B cell (primary cell): ENCODE measurements at regions not wholly inside any gene's neighbourhood (a gene's known extent, or its start where the extent isn't known, plus 50 kb on each side); places are given as distances from the start of the nearest gene placed in this dataset.

Experiments
- ATAC-seq: fragments of 200-7000 bp; cut with Tn5 transposase; one replicate; pipeline ENCODE4 v1.10.0; 2021; ENCODE audit warnings: low read depth, mild to moderate bottlenecking, moderate number of reproducible peaks, moderate library complexity
- CTCF ChIA-PET: fragments of 350-600 bp; sonication (Branson Sonifier 250); formaldehyde crosslinking; loops from one replicate; lab custom pipeline; 2021; ENCODE audit warnings: antibody characterized with exemption, inconsistent platforms; lab: Charles Lee
- POLR2A ChIA-PET: fragments of 350-600 bp; sonication (Branson Sonifier 250); formaldehyde crosslinking; loops from one replicate; lab custom pipeline; 2021; ENCODE audit warnings: antibody characterized with exemption; lab: Charles Lee
- DNase-seq: peaks from one replicate; pipeline ENCODE4 v3.0.0; 2013
- H2AFZ ChIP-seq: 2 replicates; pipeline ENCODE4 v1.6.1; 2012; ENCODE audit warnings: mild to moderate bottlenecking, low read depth, low read length; ENCODE audit not compliant: insufficient read depth, poor library complexity, severe bottlenecking
- H3K27ac ChIP-seq, 2 donors: 1 replicate in 1 of 2; 2 replicates in 1 of 2; pipeline ENCODE4 v1.5.1; 2012 to 2013; ENCODE audit warnings: low read length in 2 of 2, mild to moderate bottlenecking in 2 of 2, moderate library complexity in 1 of 2
- H3K27me3 ChIP-seq, 4 experiments: fragments of 200-600 bp in 1 of 4; sonication (generic) in 1 of 4; replicated peaks in 1 of 4; 1 replicate in 2 of 4; 2 replicates in 2 of 4; pipeline versions ENCODE4 v1.6.1 to v1.7.0; 2013 to 2016; ENCODE audit warnings: low read length in 3 of 4, mild to moderate bottlenecking in 2 of 4, mixed read lengths in 1 of 4, moderate library complexity in 1 of 4; ENCODE audit not compliant: insufficient read depth in 4 of 4, control insufficient read depth in 3 of 4; ENCODE audit errors: control extremely low read depth in 1 of 4
- H3K36me3 ChIP-seq, 2 experiments: replicated peaks in 1 of 2; 1 replicate in 1 of 2; 2 replicates in 1 of 2; pipeline versions ENCODE4 v1.6.1 to v1.7.1; 2013; ENCODE audit warnings: low read length in 1 of 2; ENCODE audit not compliant: insufficient read depth in 2 of 2, control insufficient read depth in 1 of 2; ENCODE audit errors: control extremely low read depth in 1 of 2, extremely low read depth in 1 of 2
- H3K4me1 ChIP-seq, 2 donors: fragments of 200-600 bp in 1 of 2; sonication (generic) in 1 of 2; 1 replicate in 1 of 2; 2 replicates in 1 of 2; pipeline versions ENCODE4 v1.5.1 to v1.6.1; 2013 to 2017; ENCODE audit warnings: low read length in 2 of 2; ENCODE audit not compliant: control insufficient read depth in 2 of 2, insufficient read depth in 2 of 2
- H3K4me2 ChIP-seq: replicated peaks from 2 replicates; pipeline ENCODE3; 2012; ENCODE audit warnings: mild to moderate bottlenecking, low read depth, low read length; ENCODE audit not compliant: poor library complexity, severe bottlenecking
- H3K4me3 ChIP-seq, 5 experiments: fragments of 200-600 bp in 1 of 5; sonication (generic) in 1 of 5; 1 replicate in 3 of 5; 2 replicates in 2 of 5; pipeline versions ENCODE4 v1.5.1 to v1.7.0; 2011 to 2016; ENCODE audit warnings: low read length in 4 of 5, mild to moderate bottlenecking in 4 of 5, low read depth in 2 of 5, control low read depth in 1 of 5, moderate library complexity in 1 of 5; ENCODE audit not compliant: insufficient read depth in 1 of 5; ENCODE audit errors: control extremely low read depth in 1 of 5, extremely low read depth in 1 of 5
- H3K79me2 ChIP-seq: fragments of 200-600 bp; sonication (generic); one replicate; pipeline ENCODE4 v1.6.0; 2016; ENCODE audit warnings: low read length; ENCODE audit not compliant: control insufficient read depth, insufficient read depth
- H3K9ac ChIP-seq: fragments of 200-600 bp; sonication (generic); 2 replicates; pipeline ENCODE4 v1.6.1; 2017; ENCODE audit warnings: mild to moderate bottlenecking, low read length, moderate library complexity
- H3K9me3 ChIP-seq, 3 donors: one replicate each; pipeline versions ENCODE4 v1.6.1 to v1.7.1; 2013; ENCODE audit warnings: low read length in 2 of 3; ENCODE audit not compliant: control insufficient read depth in 2 of 3, insufficient read depth in 1 of 3; ENCODE audit errors: control extremely low read depth in 1 of 3
- H4K20me1 ChIP-seq: 2 replicates; pipeline ENCODE4 v1.6.0; 2012; ENCODE audit warnings: mild to moderate bottlenecking, low read length; ENCODE audit not compliant: insufficient read depth, control insufficient read depth, poor library complexity, severe bottlenecking
- H3K27ac Mint-ChIP-seq: one replicate; pipeline ENCODE4 v1.8.0; 2021; ENCODE audit warnings: mixed read lengths
- H3K27me3 Mint-ChIP-seq: one replicate; pipeline ENCODE4 v1.8.0; 2021; ENCODE audit warnings: mixed read lengths
- H3K4me1 Mint-ChIP-seq: one replicate; pipeline ENCODE4 v1.8.0; 2021; ENCODE audit warnings: mixed read lengths
- H3K4me3 Mint-ChIP-seq: one replicate; pipeline ENCODE4 v1.8.0; 2021; ENCODE audit warnings: mixed read lengths
- H3K9me3 Mint-ChIP-seq: one replicate; pipeline ENCODE4 v1.8.0; 2022; ENCODE audit warnings: mixed read lengths; ENCODE audit not compliant: insufficient read depth
- CTCF ChIP-seq: fragments of 200-600 bp; IDR thresholded peaks from one replicate; pipeline ENCODE4 v1.8.0; 2022; ENCODE audit warnings: antibody characterized with exemption, mild to moderate bottlenecking
- EZH2 ChIP-seq: IDR thresholded peaks from 2 replicates; pipeline ENCODE4 v1.6.1; 2012; ENCODE audit warnings: borderline replicate concordance, low read depth, mild to moderate bottlenecking, moderate library complexity, low read length; ENCODE audit not compliant: insufficient read depth, poor library complexity, severe bottlenecking
- WGBS: methylation state at CpG from one replicate; pipeline ENCODE4 v1.1.5; 2013; ENCODE audit warnings: missing lambda C conversion rate; ENCODE audit not compliant: insufficient coverage; 5-methylcytosine and 5-hydroxymethylcytosine counted together
- intact Hi-C: fragments of 100-400 bp; cut with micrococcal nuclease; formaldehyde crosslinking; loops from one replicate; pipeline ENCODE4 v1.10.0; 2022

GRCh38 chr4:115803825-115804224 lies 690.4 kb upstream of the NDST4 start:
- Mint-ChIP-seq H3K27ac (no peak overlapping the region), H3K27me3 (no peaks in the 10 kb centered on the region), H3K4me1 (no peaks in the 10 kb centered on the region), H3K9me3 (peaks cover 2% of the 10 kb centered on the region), H3K4me3 (no peak overlapping the region)
- no peaks in the 10 kb centered on the region for H3K9me3 ChIP-seq
- no peak overlapping the region for H3K9ac ChIP-seq
- H4K20me1 ChIP-seq: no peaks in the 10 kb centered on the region
- H3K4me2 ChIP-seq: no peak overlapping the region
- no peak for DNase-seq
- H3K27me3 ChIP-seq: no peaks in the 10 kb centered on the region
- no peak overlapping the region for H2AFZ ChIP-seq
- TF ChIP-seq EZH2: no peak
- no peak for TF ChIP-seq CTCF
- no peak overlapping the region for H3K27ac ChIP-seq
- ATAC-seq: no peak
- no peaks in the 10 kb centered on the region for H3K4me1 ChIP-seq
- POLR2A ChIA-PET: no interaction called here
- intact Hi-C loops: no loop called here
- no peaks in the 10 kb centered on the region for H3K36me3 ChIP-seq
- no peaks in the 10 kb centered on the region for H3K79me2 ChIP-seq
- CTCF ChIA-PET: no interaction called here
- no peak overlapping the region for H3K4me3 ChIP-seq

- Histone ChIP-seq H2AFZ (no peak overlapping the region), H3K36me3 (no peaks in the 10 kb centered on the region), H3K9ac (no peak overlapping the region), H4K20me1 (no peaks in the 10 kb centered on the region), H3K27me3 (no peaks in the 10 kb centered on the region), H3K4me2 (no peak overlapping the region), H3K79me2 (no peaks in the 10 kb centered on the region), H3K4me1 (no peaks in the 10 kb centered on the region), H3K4me3 (no peak overlapping the region), H3K9me3 (no peaks in the 10 kb centered on the region), H3K27ac (no peak overlapping the region)
- intact Hi-C loops: no loop called here
- Mint-ChIP-seq H3K9me3 (no peaks in the 10 kb centered on the region), H3K27me3 (no peaks in the 10 kb centered on the region), H3K27ac (no peak overlapping the region), H3K4me1 (no peaks in the 10 kb centered on the region), H3K4me3 (no peak overlapping the region)
- TF ChIP-seq EZH2 (no peak), CTCF (no peak)
- no CpG with 5 or more reads among the region's 2 CpGs for whole genome bisulfite sequencing
- DNase-seq: no peak
- ATAC-seq: no peak
- ChIA-PET POLR2A (no interaction called here), CTCF (no interaction called here)
Measured at GRCh38 chr4:115790812-115791211, 677.4 kb upstream of the NDST4 start.
